Neural progenitor cell (in vitro differentiated cells): ENCODE measurements at regions not wholly inside any gene's neighbourhood (a gene's known extent, or its start where the extent isn't known, plus 50 kb on each side); places are given as distances from the start of the nearest gene placed in this dataset.

Experiments
- EZH2 ChIP-seq: fragments of 200-600 bp; sonication (generic); IDR thresholded peaks from 2 replicates; pipeline ENCODE4 v1.6.1; 2017; ENCODE audit warnings: antibody characterized with exemption, mild to moderate bottlenecking, moderate library complexity
- EZH2phosphoT487 ChIP-seq: fragments of 200-600 bp; sonication (generic); IDR thresholded peaks from 2 replicates; pipeline ENCODE4 v1.6.1; 2017; ENCODE audit warnings: antibody characterized with exemption
- TF ChIP-seq, protein P1 (sequence below): fragments of 200-600 bp; sonication (generic); IDR thresholded peaks from 2 replicates; pipeline ENCODE4 v1.5.1; 2017; ENCODE audit warnings: antibody characterized with exemption, mild to moderate bottlenecking

DNA sequence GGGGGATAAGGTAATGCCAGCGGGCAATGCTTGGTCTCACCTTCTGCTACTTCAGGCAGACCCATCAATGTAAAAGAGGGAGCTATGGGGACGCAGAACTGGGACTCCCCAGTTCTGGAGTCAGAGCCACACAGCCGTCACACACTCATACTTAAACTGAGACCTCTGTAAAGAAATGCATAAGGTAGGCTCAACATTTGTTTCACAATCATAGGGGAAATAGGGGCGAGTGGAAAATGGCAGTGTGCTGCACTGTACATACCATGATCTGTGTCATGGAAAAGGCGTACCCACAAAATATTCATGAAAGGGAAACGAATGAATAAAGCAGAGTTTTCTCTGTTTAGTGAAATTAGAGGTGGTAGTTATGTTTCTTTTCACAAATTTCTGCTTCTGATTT is 318.0 kb upstream of the NPVF start:
- TF ChIP-seq, protein P1, sequence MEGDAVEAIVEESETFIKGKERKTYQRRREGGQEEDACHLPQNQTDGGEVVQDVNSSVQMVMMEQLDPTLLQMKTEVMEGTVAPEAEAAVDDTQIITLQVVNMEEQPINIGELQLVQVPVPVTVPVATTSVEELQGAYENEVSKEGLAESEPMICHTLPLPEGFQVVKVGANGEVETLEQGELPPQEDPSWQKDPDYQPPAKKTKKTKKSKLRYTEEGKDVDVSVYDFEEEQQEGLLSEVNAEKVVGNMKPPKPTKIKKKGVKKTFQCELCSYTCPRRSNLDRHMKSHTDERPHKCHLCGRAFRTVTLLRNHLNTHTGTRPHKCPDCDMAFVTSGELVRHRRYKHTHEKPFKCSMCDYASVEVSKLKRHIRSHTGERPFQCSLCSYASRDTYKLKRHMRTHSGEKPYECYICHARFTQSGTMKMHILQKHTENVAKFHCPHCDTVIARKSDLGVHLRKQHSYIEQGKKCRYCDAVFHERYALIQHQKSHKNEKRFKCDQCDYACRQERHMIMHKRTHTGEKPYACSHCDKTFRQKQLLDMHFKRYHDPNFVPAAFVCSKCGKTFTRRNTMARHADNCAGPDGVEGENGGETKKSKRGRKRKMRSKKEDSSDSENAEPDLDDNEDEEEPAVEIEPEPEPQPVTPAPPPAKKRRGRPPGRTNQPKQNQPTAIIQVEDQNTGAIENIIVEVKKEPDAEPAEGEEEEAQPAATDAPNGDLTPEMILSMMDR, result no peak
- no peak for TF ChIP-seq EZH2
- no peak for TF ChIP-seq EZH2phosphoT487
